ENCODE measurements at regions not wholly inside any gene's neighbourhood (a gene's known extent, or its start where the extent isn't known, plus 50 kb on each side); places are given as distances from the start of the nearest gene placed in this dataset.

DNA sequence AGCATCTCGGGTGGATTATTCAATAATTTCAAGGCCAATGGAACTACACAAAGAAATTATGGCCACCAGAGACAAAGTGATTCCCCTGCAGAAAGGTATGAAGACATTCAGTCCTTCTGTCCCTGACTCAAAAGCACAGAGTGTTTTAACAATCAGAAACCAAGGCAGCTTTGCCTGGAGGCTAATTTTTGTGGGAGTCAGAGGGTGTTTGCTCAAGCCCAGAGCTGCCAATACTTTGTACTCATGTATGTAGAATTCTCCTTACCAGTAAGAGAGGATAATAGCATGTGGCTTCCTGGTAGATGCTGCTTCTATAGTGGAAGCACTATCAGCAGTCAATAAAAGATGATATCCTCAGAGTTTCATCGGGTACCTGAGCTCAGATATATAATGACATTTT is 178.4 kb downstream of the KCNE4 start (continued):
- TF ChIP-seq, protein P1, sequence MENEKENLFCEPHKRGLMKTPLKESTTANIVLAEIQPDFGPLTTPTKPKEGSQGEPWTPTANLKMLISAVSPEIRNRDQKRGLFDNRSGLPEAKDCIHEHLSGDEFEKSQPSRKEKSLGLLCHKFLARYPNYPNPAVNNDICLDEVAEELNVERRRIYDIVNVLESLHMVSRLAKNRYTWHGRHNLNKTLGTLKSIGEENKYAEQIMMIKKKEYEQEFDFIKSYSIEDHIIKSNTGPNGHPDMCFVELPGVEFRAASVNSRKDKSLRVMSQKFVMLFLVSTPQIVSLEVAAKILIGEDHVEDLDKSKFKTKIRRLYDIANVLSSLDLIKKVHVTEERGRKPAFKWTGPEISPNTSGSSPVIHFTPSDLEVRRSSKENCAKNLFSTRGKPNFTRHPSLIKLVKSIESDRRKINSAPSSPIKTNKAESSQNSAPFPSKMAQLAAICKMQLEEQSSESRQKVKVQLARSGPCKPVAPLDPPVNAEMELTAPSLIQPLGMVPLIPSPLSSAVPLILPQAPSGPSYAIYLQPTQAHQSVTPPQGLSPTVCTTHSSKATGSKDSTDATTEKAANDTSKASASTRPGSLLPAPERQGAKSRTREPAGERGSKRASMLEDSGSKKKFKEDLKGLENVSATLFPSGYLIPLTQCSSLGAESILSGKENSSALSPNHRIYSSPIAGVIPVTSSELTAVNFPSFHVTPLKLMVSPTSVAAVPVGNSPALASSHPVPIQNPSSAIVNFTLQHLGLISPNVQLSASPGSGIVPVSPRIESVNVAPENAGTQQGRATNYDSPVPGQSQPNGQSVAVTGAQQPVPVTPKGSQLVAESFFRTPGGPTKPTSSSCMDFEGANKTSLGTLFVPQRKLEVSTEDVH (IDR thresholded peaks at IDR 0.05; ENCODE audit: low read depth, partially characterized antibody): no peak
- TF ChIP-seq STAT1 (conservative IDR thresholded peaks at IDR 0.05): no peak
- TF ChIP-seq RAD21 (IDR thresholded peaks at IDR 0.05; ENCODE audit: insufficient read depth, low read depth, low read length): no peak
- TF ChIP-seq NR2F1 (conservative IDR thresholded peaks at IDR 0.05): no peak
- TF ChIP-seq, protein P2, sequence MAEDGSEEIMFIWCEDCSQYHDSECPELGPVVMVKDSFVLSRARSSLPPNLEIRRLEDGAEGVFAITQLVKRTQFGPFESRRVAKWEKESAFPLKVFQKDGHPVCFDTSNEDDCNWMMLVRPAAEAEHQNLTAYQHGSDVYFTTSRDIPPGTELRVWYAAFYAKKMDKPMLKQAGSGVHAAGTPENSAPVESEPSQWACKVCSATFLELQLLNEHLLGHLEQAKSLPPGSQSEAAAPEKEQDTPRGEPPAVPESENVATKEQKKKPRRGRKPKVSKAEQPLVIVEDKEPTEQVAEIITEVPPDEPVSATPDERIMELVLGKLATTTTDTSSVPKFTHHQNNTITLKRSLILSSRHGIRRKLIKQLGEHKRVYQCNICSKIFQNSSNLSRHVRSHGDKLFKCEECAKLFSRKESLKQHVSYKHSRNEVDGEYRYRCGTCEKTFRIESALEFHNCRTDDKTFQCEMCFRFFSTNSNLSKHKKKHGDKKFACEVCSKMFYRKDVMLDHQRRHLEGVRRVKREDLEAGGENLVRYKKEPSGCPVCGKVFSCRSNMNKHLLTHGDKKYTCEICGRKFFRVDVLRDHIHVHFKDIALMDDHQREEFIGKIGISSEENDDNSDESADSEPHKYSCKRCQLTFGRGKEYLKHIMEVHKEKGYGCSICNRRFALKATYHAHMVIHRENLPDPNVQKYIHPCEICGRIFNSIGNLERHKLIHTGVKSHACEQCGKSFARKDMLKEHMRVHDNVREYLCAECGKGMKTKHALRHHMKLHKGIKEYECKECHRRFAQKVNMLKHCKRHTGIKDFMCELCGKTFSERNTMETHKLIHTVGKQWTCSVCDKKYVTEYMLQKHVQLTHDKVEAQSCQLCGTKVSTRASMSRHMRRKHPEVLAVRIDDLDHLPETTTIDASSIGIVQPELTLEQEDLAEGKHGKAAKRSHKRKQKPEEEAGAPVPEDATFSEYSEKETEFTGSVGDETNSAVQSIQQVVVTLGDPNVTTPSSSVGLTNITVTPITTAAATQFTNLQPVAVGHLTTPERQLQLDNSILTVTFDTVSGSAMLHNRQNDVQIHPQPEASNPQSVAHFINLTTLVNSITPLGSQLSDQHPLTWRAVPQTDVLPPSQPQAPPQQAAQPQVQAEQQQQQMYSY (CRISPR knock-in tag; IDR thresholded peaks at IDR 0.05): no peak
- no peak for TF ChIP-seq CHD4 (IDR thresholded peaks at IDR 0.05)
- TF ChIP-seq SIX5 (IDR thresholded peaks at IDR 0.05; ENCODE audit: low read depth, low read length, severe bottlenecking): no peak
- TF ChIP-seq RB1 (IDR thresholded peaks at IDR 0.05; ENCODE audit: borderline replicate concordance): no peak

Measured in GM12878 (cell line).